Adrenal gland (tissue), 5 donors: ENCODE measurements at regions not wholly inside any gene's neighbourhood (a gene's known extent, or its start where the extent isn't known, plus 50 kb on each side); places are given as distances from the start of the nearest gene placed in this dataset.

Experiments
- POLR2A ChIP-seq, 2 donors: fragments of 450-650 bp; IDR thresholded peaks; one replicate each; pipeline ENCODE4 v1.6.1; 2017; ENCODE audit warnings: antibody characterized with exemption in 2 of 2, mild to moderate bottlenecking in 2 of 2, moderate library complexity in 1 of 2
- TF ChIP-seq, protein P1 (sequence below), 6 experiments: fragments of 450-650 bp in 4 of 6; fragments of 200-600 bp in 2 of 6; sonication (generic) in 1 of 6; IDR thresholded peaks; 1 replicate in 5 of 6; 2 replicates in 1 of 6; pipeline versions ENCODE4 v1.5.1 to v1.8.0; 2016 to 2021; ENCODE audit warnings: antibody characterized with exemption in 6 of 6, mild to moderate bottlenecking in 2 of 6, moderate library complexity in 1 of 6
- donor health status: DM: no; HTN: no; CAD: no.

DNA sequence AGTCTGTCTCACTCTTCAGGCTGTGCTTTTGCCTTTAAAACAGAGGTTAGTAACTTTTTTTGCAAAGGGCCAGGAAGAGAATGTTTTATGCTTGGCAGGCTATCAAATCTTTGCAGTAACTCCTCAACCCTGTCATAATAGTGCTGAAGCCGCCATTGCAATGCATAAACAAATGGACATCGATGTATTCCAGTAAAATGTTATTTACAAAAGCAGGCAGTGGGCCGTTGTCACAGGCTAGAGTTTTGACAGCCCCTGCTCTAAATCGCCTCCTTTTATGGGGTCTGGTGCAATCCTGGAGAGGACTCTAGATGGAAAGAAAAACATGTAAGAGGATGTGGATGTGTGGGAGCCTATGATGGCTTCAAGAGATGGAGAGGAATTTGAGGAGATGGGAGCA lies 568.3 kb downstream of the TYW1 start:
- TF ChIP-seq, protein P1, sequence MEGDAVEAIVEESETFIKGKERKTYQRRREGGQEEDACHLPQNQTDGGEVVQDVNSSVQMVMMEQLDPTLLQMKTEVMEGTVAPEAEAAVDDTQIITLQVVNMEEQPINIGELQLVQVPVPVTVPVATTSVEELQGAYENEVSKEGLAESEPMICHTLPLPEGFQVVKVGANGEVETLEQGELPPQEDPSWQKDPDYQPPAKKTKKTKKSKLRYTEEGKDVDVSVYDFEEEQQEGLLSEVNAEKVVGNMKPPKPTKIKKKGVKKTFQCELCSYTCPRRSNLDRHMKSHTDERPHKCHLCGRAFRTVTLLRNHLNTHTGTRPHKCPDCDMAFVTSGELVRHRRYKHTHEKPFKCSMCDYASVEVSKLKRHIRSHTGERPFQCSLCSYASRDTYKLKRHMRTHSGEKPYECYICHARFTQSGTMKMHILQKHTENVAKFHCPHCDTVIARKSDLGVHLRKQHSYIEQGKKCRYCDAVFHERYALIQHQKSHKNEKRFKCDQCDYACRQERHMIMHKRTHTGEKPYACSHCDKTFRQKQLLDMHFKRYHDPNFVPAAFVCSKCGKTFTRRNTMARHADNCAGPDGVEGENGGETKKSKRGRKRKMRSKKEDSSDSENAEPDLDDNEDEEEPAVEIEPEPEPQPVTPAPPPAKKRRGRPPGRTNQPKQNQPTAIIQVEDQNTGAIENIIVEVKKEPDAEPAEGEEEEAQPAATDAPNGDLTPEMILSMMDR (IDR thresholded peaks at IDR 0.05): no peak
- no peak for TF ChIP-seq POLR2A (IDR thresholded peaks at IDR 0.05)
